ENCODE measurements at regions not wholly inside any gene's neighbourhood (a gene's known extent, or its start where the extent isn't known, plus 50 kb on each side); places are given as distances from the start of the nearest gene placed in this dataset.

DNA sequence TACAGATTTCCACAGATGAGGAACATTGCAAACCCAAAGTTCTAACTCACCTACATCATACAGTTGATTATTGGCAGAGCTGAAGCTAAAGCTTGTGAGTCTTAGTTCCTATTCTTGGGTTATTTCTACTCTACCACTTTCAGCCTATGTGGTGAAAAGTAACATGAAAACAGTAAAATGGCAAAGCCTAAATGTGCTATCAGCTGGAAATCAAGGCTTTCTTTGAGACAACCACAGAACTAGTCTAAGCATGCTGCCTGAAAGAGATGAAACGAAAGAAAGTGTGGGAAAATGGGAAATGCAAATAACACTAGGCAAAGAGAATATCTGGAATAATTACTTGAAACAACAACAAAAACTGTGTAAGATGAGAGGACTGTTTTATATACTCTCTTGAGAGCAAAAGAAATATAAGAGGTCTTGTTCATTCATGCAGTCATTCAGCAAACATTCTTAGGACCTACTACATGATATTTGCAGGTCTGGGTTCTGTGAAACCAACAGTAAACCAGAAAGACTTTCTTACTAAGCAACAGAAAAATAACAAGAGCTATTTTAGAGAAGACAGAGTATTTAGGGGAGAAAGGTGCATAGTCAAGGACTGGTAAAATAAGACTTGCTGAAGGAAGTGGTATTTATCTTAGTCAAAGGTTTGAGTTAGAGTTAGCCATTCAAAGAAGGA, 437.1 kb downstream of the HTR7 start:
- no peak for DNase-seq (ENCODE audit: low read depth in 2 of 2)
- H3K4me3 ChIP-seq (replicated peaks in 1 of 2; ENCODE audit: low read depth in 2 of 2, low read length in 2 of 2) = no peak overlapping the region
- TF ChIP-seq, protein P1, sequence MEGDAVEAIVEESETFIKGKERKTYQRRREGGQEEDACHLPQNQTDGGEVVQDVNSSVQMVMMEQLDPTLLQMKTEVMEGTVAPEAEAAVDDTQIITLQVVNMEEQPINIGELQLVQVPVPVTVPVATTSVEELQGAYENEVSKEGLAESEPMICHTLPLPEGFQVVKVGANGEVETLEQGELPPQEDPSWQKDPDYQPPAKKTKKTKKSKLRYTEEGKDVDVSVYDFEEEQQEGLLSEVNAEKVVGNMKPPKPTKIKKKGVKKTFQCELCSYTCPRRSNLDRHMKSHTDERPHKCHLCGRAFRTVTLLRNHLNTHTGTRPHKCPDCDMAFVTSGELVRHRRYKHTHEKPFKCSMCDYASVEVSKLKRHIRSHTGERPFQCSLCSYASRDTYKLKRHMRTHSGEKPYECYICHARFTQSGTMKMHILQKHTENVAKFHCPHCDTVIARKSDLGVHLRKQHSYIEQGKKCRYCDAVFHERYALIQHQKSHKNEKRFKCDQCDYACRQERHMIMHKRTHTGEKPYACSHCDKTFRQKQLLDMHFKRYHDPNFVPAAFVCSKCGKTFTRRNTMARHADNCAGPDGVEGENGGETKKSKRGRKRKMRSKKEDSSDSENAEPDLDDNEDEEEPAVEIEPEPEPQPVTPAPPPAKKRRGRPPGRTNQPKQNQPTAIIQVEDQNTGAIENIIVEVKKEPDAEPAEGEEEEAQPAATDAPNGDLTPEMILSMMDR (IDR thresholded peaks at IDR 0.05; ENCODE audit: low read depth, low read length) = no peak

DNA sequence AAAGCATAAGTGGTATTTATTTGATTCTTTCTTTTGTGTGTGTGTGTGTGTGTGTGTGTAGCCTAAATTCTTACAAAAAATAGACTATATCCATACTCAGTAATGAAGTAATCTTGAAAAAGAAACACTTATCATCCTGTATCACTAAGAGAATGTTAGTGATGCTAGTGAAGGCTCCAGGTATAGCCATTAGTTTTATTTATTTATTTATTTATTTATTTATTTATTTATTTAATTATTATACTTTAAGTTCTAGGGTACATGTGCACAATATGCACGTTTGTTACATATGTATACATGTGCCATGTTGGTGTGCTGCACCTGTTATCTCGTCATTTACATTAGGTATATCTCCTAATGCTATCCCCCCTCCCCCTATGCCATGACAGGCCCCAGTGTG, 436.0 kb downstream of the HTR7 start:
- no peak overlapping the region for H3K4me3 ChIP-seq (replicated peaks in 1 of 2; ENCODE audit: low read depth in 2 of 2, low read length in 2 of 2)
- no peak for DNase-seq (ENCODE audit: low read depth in 2 of 2)
- TF ChIP-seq, protein P1 (IDR thresholded peaks at IDR 0.05; ENCODE audit: low read depth, low read length) = no peak

DNA sequence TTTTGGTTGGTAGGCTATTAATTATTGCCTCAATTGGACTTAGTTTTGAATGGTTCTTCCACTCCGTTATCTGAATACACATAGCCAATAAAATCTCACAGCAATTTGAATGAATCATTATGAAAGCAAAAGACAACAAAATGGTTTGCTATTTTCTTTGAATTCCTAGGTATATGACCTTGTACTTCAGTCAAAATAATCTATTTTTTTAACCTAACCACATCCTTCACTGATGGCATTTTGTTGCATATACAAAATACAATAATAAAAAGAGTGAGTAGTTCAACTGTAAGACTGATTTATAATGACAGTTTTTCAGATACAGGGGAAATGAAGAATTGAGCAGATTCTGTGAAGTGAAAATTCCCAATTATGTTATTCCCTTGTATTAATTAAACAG, 433.1 kb downstream of the HTR7 start:
- H3K4me3 ChIP-seq (replicated peaks in 1 of 2; ENCODE audit: low read depth in 2 of 2, low read length in 2 of 2) = no peak overlapping the region
- TF ChIP-seq, protein P1 (IDR thresholded peaks at IDR 0.05; ENCODE audit: low read depth, low read length) = no peak
- DNase-seq (ENCODE audit: low read depth in 2 of 2) = peak in 1 of 2 donors; percentile 75

DNA sequence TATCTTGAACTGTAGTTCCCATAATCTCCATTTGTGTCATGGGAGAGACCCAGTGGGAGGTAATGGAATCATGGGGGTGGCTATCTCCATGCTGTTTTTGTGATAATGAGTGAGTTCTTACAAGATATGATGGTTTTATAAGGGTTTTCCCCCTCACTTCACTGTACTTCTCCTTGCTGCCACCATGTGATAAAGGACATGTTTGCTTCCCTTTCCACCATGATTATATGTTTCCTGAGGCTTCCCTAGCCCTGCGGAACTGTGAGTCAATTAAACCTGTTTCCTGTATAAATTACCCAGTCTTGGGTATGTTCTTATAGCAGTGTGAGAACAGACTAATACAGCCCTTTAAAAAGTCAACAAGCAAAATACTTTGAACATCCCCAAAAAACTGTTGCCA, 427.7 kb downstream of the HTR7 start:
- H3K4me3 ChIP-seq (replicated peaks in 1 of 2; ENCODE audit: low read depth in 2 of 2, low read length in 2 of 2) = no peak overlapping the region
- no peak for DNase-seq (ENCODE audit: low read depth in 2 of 2)
- TF ChIP-seq, protein P1 (IDR thresholded peaks at IDR 0.05; ENCODE audit: low read depth, low read length) = no peak

DNA sequence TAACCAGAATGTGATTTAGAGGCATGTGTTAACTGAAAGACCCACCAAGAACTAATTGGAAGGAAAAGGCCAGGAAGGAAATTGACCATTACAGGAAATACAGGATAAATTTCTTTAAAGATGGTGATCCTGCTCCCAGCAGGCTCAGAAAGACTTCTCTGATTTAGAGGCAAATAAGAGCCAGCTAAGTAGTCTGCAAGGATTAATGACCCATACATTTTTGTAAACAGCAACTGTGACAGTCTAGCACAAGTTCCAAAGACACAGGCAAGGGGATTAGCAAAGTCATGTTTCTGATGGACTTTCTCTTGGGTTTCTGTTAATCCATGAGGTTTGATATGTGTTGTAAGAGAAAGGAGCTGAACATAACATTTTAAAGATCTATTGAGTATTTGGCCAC, 425.0 kb downstream of the HTR7 start:
- no peak overlapping the region for H3K4me3 ChIP-seq (replicated peaks in 1 of 2; ENCODE audit: low read depth in 2 of 2, low read length in 2 of 2)
- TF ChIP-seq, protein P1 (IDR thresholded peaks at IDR 0.05; ENCODE audit: low read depth, low read length) = no peak
- no peak for DNase-seq (ENCODE audit: low read depth in 2 of 2)

DNA sequence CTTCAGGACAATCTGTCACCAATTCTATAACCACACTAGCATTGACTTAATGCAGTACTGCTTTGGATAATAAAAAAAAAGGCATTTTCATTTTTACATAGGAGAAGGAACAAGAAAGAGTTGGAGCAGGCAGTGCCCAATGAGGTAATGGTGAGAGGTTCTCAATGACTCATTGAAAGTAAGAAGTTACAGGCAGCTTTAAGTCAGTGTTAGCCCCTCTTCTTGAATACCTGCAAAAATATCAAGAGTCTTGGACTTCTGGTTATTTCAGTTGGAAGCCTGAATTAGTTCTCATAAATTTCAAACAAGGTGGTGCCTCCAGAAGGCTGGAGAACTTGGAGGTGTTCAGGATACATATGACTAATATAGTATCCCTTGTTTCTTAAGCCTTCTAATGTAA, 422.5 kb downstream of the HTR7 start:
- H3K4me3 ChIP-seq (replicated peaks in 1 of 2; ENCODE audit: low read depth in 2 of 2, low read length in 2 of 2) = no peak overlapping the region
- DNase-seq (ENCODE audit: low read depth in 2 of 2) = no peak
- TF ChIP-seq, protein P1 (IDR thresholded peaks at IDR 0.05; ENCODE audit: low read depth, low read length) = no peak

DNA sequence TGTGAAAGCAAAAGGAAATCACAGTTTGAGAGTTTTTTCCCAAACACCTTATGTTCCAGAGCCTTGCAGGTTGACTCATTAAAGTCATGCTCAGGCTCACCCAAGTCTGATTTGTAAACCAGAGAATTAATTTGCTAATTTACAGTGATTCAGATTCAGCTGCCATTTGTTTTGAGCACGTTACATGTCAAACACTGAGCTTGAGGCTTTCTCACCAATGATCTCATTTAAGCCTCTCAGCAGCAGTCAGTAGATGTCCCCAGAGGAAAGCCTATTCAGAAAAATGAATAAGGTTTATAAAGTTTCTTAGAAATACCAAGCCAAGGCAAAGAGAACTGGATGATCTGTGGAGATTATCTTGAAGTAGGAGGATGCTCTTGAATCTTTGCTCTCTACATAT, 420.4 kb downstream of the HTR7 start:
- TF ChIP-seq, protein P1 (IDR thresholded peaks at IDR 0.05; ENCODE audit: low read depth, low read length) = no peak
- H3K4me3 ChIP-seq (replicated peaks in 1 of 2; ENCODE audit: low read depth in 2 of 2, low read length in 2 of 2) = no peak overlapping the region
- peak; percentile 43 to 61 for DNase-seq (ENCODE audit: low read depth in 2 of 2)
